GM18861 (cell line): ENCODE measurements at regions not wholly inside any gene's neighbourhood (a gene's known extent, or its start where the extent isn't known, plus 50 kb on each side); places are given as distances from the start of the nearest gene placed in this dataset.
A peak's percentile ranks its signal among the peaks of the same experiment; 100 is the strongest.

Experiments
- ATAC-seq: cut with Tn5 transposase; IDR thresholded peaks from one replicate; pipeline ENCODE4 v1.9.1; 2021; ENCODE audit not compliant: unreplicated experiment

DNA sequence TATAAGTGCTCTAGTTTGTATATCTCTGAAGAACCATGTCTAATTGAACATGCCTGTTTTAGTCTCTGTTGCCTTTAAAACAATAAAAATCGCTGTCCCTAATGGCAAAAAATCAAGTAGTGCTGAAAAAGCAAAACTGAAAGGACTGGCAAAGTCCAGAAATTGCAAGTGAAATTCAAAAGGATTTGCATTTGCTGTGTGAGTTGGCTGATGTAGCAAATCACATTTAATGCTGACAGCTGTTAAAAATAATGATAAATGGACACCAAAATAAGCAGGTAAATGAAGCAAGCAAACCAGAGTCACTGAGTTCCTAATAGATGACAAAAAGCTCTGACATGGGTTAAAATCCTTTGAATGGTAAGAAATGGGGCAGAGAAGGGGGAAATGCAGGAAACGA, 874.1 kb downstream of the GRM8 start:
- ATAC-seq: no peak

- peak; percentile 56 for ATAC-seq
Measured at GRCh38 chr7:126370038-126370668, 882.6 kb downstream of the GRM8 start.

DNA sequence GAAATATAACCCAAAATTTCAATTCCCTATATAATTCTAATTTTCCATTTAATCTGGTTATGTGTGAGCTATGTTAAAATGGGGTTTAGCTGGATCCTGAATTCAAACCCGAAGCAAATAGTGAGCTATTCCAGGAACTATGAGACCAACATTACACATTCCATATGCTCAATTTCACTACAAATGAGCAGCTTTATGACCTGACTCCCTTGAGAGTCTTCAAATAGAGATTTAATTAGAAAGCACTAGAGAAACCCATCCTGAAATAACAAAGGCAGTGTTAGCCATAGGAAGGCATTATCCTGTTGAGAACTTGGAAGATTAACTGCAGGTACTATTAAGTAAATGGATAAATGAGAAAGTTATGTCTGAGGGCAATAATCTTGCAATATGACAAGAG, 890.0 kb downstream of the GRM8 start:
- no peak for ATAC-seq

DNA sequence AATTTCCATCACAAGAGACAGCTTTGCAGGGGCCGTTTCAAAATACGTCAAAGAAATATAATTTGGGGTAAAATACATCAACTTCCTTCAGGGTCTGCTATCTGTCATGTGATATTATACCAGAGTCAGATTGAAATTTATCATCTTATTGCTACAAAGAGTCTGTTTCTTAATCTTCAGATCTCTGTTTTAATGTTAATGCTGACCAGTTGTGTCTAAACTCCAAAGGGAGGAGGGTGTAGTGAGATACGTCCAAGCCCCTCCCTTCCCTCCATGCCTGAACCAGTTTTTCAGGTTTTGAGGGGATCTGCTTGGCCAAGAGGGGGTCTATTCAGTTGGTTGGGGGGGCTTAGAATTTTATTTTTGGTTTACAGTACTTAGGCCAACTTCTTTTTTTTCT, 891.6 kb downstream of the GRM8 start:
- no peak for ATAC-seq

DNA sequence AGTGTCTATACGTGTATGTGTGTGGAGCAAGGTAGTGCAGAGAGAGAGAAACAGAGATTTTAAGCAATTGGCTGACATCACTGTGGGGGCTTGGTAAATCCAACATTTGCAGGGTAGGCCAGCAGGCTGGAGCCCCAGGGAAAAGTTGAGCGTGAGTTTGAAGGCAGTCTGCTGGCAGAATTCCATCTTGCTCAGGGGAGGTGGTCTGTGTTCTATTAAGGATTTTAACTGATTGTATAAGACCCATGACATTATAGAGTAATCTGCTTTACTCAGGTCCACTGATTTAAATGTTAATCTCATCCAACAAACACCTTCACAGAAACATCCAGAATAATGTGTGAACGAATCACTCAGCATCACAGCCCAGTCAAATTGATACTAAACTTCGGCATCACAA, 912.9 kb downstream of the GRM8 start:
- ATAC-seq: no peak

DNA sequence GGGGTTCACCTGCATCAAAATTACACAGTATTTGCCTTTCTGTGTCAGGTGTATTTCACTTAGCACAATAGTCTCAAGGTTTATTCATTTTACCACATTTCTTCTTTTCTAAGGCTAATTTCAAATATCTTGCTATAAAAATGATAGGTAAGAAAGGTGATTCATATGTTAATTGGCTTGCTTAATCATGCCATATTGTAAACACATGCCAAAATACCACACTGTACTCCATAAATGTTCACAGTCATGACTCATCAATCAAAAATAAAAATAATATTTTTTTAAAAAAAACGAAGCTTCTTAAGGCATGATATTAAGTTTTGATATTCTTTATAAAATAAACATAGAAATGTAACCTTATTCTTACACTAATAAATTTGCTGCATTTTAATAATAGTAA, 947.1 kb downstream of the GRM8 start:
- ATAC-seq: no peak

- ATAC-seq: no peak
Measured at GRCh38 chr7:126303926-126304325, 948.8 kb downstream of the GRM8 start.

GRCh38 chr7:126302639-126303038, 950.1 kb downstream of the GRM8 start:
- ATAC-seq: no peak

DNA sequence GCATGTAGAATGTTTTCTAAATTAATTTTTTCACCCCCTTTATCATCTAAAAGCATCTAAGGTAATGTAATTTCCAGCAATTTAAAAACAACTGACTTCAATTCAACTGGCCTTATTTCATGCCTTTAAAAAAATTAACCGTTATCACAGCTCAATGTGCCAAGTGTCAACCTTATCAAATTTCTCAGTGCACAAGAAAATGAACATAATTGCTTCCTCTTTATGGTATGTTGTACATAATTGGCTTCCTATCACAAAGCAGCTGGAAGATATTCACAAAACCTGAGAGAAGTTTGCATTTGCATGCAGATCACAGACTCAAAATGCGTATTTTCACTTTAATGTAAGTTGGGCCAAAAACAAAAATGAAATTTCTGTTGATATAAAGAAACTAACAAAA, 966.4 kb downstream of the GRM8 start:
- no peak for ATAC-seq

- no peak for ATAC-seq
Measured at GRCh38 chr7:126236261-126236660, 1016.5 kb downstream of the GRM8 start.

DNA sequence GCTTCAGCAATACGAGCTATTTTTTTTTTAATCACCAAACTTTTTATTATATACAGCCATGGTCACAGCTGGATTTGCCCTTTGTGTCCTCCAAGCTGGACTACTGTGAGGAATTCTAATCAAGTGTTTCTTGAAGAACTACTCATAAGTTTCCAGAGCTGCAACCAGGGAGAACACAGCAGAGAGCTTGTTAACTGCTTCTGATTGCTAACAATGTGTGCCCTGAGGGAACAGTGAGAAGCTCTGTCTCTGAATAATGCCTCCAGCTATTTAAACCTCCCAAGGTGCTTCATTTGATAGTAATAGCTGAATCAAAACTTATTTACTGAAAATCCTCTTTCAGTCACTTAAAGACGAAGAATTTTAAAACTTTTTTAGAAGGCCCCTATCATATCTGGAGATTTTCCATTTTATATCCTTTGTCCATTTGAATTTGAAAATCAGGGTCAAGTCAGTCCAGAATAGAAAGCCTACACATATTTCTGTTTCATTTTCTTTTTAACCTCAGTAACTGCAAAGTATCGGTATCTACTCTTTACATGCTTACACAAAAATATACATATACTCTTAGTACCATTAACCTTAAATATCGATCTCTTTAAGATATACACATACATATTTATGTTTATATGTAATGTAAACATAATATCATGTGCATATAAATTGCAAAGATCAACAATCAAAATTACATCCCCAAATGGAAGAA, 1024.2 kb downstream of the GRM8 start:
- no peak for ATAC-seq

GRCh38 chr7:126227643-126228042, 1025.1 kb downstream of the GRM8 start:
- no peak for ATAC-seq

DNA sequence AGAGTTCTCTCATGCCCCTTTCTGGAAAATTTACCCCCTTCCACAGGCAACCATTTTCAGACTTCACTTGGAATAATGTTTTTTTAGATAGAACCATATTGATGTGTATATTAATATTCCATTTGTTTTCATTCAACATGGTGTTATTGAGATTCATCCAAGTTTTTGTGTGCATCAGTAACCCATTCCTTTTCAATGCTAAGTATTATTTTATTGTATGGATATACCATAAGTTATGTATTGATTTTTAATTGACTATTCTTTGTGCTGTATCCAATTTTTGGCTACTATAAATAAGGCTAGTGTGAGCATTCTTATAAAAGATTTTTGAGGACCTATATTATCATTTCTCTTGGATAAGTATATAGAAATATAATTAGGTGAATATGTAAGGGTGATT, 1025.7 kb downstream of the GRM8 start:
- ATAC-seq: no peak

GRCh38 chr7:126223729-126224128, 1029.0 kb downstream of the GRM8 start:
- no peak for ATAC-seq

GRCh38 chr7:126222782-126223181, 1030.0 kb downstream of the GRM8 start:
- no peak for ATAC-seq

DNA sequence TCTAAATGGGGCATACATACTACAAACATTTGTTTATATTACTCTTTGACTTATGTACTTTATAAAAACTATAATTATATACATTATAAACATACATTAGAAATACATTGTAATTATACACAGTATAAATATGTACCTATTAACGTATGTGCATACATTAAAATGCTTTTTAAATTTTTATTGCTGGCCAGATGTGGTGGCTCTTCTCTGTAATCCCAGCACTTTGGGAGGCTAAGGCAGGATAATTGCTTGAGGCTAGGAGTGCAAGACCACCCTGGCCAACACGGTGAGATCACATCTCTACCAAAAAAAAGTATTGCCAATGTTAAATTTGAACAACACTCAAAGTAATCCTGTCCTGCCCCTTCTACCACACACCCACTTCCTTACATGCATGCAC, 1037.0 kb downstream of the GRM8 start:
- no peak for ATAC-seq

DNA sequence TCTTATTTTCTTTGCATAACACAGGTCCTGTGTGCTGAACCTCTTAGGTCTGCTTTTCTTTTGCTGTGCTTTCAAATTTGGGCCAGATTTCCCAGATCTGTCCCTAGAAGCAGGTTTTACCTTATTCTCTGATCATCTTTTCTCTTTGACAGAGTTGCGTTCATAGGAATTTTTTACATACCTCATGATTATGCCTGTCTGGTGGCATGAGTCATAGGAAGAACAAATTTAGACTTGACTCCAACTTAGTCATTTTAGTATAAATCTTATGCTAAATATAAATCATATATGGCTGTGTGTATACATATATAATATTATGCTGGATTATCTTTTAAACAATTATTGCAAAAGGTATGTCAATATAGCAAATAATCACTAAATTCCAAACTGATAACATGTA, 1038.9 kb downstream of the GRM8 start:
- ATAC-seq: no peak

GRCh38 chr7:126211875-126212274, 1040.9 kb downstream of the GRM8 start:
- no peak for ATAC-seq

DNA sequence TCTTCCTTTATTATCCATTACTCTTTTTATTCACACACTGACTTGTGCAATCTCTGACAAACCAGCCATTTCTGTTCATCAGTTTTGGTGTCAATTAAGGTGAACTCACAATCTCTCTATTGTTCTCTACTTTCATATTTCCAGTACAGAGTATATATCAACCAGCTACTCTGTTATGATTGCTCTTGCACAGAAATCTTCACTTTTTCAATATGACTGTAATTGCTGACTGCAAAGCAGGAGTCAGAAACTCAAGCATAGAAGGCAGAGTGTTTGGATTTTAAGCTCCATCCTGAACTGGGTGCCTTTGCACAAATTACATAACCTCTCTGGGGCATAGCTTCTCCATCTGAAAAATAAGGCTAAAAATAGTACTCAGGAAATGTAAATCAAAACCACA, 1042.0 kb downstream of the GRM8 start:
- peak; percentile 65 for ATAC-seq

DNA sequence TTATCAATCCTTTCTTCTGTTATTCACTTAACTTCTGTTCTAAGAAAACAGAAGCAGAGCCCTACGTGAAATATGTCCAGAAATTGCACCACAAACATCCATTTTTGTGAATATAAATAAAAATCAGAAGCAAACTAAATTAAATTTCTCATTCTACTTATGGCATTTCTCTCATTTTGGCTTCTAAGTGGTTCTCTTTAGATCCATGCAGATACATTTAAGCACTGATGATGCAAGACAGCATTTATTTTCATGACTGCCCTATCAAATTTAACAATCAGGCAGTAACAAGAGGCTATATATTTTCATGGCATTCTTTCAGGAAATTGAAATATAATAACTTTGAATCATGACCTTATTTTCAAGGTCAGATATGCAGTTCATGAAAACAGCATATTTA, 1049.6 kb downstream of the GRM8 start:
- no peak for ATAC-seq

DNA sequence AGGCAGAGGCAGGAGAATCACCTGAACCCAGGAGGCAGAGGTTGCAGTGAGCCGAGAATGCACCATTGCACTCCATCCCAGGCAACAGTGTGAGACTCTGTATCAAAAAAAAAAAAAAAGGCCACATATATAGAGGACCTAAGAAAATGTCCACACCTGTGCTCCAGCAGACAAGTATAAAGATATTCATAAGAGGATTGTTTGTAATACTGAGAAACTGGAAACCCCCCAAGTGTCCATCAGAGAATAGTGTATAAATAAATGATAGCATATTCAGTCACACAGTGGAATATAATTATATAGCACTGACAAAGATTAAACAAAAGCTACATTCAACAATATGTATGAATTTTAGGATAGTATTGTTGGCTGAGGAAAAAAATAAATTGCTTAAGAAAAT, 1050.6 kb downstream of the GRM8 start:
- ATAC-seq: no peak

- ATAC-seq: no peak
Measured at GRCh38 chr7:126185959-126186580, 1066.7 kb downstream of the GRM8 start.

DNA sequence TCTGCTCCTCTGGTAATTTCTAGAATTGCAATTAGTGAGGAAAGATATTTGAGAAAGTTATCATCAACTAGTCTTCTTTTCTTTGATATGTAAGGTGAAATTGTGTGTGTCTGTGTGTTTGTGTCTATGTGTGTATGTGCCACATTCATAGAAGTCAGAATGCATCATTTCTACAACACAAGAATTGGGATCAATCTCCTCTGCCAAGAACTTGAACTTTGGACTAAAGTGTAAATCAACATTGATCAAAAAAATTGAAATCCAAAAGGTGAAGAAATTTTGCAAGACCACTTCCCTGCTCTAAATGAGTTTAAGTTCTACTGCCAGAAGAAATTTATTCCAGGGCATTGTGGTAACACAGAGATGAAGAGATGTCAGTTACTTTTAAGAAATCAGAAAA, 1072.8 kb downstream of the GRM8 start:
- no peak for ATAC-seq
